ENCODE measurements at regions not wholly inside any gene's neighbourhood (a gene's known extent, or its start where the extent isn't known, plus 50 kb on each side); places are given as distances from the start of the nearest gene placed in this dataset.

- TF ChIP-seq POLR2A (IDR thresholded peaks at IDR 0.05) (no peak), CTCF (IDR thresholded peaks at IDR 0.05) (no peak)
Measured at GRCh38 chr17:71501711-71502110, 619.1 kb upstream of the SOX9 start.

Data from Peyer's patch (tissue), 4 donors.